CD14-positive monocyte (primary cell): ENCODE measurements at regions not wholly inside any gene's neighbourhood (a gene's known extent, or its start where the extent isn't known, plus 50 kb on each side); places are given as distances from the start of the nearest gene placed in this dataset.

ENCODE experiments used
- DNase-seq, 3 donors: peaks; one replicate each; pipeline ENCODE4 v3.0.0-alpha.2; 2011 to 2022
- H2AFZ ChIP-seq: 2 replicates; pipeline ENCODE4 v1.6.0; 2012; ENCODE audit warnings: mild to moderate bottlenecking, low read depth, low read length, inconsistent platforms; ENCODE audit not compliant: insufficient read depth, poor library complexity, severe bottlenecking
- H3K27ac ChIP-seq, 2 donors: 1 replicate in 1 of 2; 2 replicates in 1 of 2; pipeline ENCODE4 v1.5.1; 2012 to 2013; ENCODE audit warnings: low read length in 2 of 2, control low read depth in 1 of 2, inconsistent platforms in 1 of 2, low read depth in 1 of 2, mild to moderate bottlenecking in 1 of 2
- H3K27me3 ChIP-seq, 2 donors: one replicate each; pipeline versions ENCODE4 v1.6.0 to v1.6.1; 2011 to 2013; ENCODE audit warnings: low read length in 2 of 2; ENCODE audit not compliant: control insufficient read depth in 2 of 2, insufficient read depth in 2 of 2
- H3K36me3 ChIP-seq, 2 donors: replicated peaks in 1 of 2; 1 replicate in 1 of 2; 2 replicates in 1 of 2; pipeline versions ENCODE4 v1.5.1 to v1.6.1; 2012 to 2013; ENCODE audit warnings: low read length in 2 of 2, control low read depth in 1 of 2, inconsistent platforms in 1 of 2, mild to moderate bottlenecking in 1 of 2; ENCODE audit not compliant: insufficient read depth in 2 of 2, control insufficient read depth in 1 of 2
- H3K4me1 ChIP-seq, 2 donors: 1 replicate in 1 of 2; 2 replicates in 1 of 2; pipeline versions ENCODE4 v1.5.1 to v1.6.1; 2012 to 2013; ENCODE audit warnings: low read length in 2 of 2, control low read depth in 1 of 2, inconsistent platforms in 1 of 2, mild to moderate bottlenecking in 1 of 2, moderate library complexity in 1 of 2; ENCODE audit not compliant: insufficient read depth in 2 of 2, control insufficient read depth in 1 of 2
- H3K4me2 ChIP-seq: replicated peaks from 2 replicates; pipeline ENCODE3; 2012; ENCODE audit warnings: low read length, moderate library complexity, mild to moderate bottlenecking; ENCODE audit not compliant: poor library complexity, severe bottlenecking; ENCODE audit errors: extremely low read depth
- H3K4me3 ChIP-seq, 3 experiments: fragments of 200-600 bp in 1 of 3; sonication (generic) in 1 of 3; replicated peaks in 1 of 3; 1 replicate in 2 of 3; 2 replicates in 1 of 3; pipeline ENCODE4 v1.5.1; 2011 to 2013; ENCODE audit warnings: low read length in 3 of 3, mild to moderate bottlenecking in 3 of 3, control low read depth in 2 of 3, low read depth in 2 of 3, inconsistent platforms in 1 of 3, moderate library complexity in 1 of 3
- H3K79me2 ChIP-seq: 2 replicates; pipeline ENCODE4 v1.6.0; 2012; ENCODE audit warnings: mild to moderate bottlenecking, control low read depth, inconsistent platforms, low read length, moderate library complexity; ENCODE audit not compliant: insufficient read depth
- H3K9ac ChIP-seq: 2 replicates; pipeline ENCODE4 v1.6.0; 2017; ENCODE audit warnings: low read length, mild to moderate bottlenecking; ENCODE audit not compliant: insufficient read depth, poor library complexity, severe bottlenecking
- H3K9me3 ChIP-seq, 2 donors: replicated peaks in 1 of 2; 1 replicate in 1 of 2; 2 replicates in 1 of 2; pipeline versions ENCODE4 v1.5.1 to v1.6.1; 2012 to 2013; ENCODE audit warnings: low read length in 2 of 2, control low read depth in 1 of 2; ENCODE audit not compliant: control insufficient read depth in 1 of 2, insufficient read depth in 1 of 2
- H4K20me1 ChIP-seq: 2 replicates; pipeline ENCODE4 v1.6.0; 2012; ENCODE audit warnings: mild to moderate bottlenecking, low read length, control low read depth, moderate library complexity; ENCODE audit not compliant: insufficient read depth
- H3K27ac Mint-ChIP-seq, 7 donors: one replicate each; pipeline ENCODE4 v1.8.0; 2020; ENCODE audit warnings: mild to moderate bottlenecking in 7 of 7, mixed read lengths in 7 of 7, moderate library complexity in 6 of 7, inconsistent platforms in 2 of 7
- H3K27me3 Mint-ChIP-seq, 3 donors: one replicate each; pipeline ENCODE4 v1.8.0; 2021 to 2022; ENCODE audit warnings: low read depth in 3 of 3, mild to moderate bottlenecking in 3 of 3, mixed read lengths in 3 of 3, moderate library complexity in 3 of 3, inconsistent platforms in 1 of 3
- H3K36me3 Mint-ChIP-seq, 2 donors: one replicate each; pipeline ENCODE4 v1.8.0; 2020; ENCODE audit warnings: mixed read lengths in 2 of 2, inconsistent platforms in 1 of 2, mild to moderate bottlenecking in 1 of 2
- H3K4me1 Mint-ChIP-seq: one replicate; pipeline ENCODE4 v1.8.0; 2020; ENCODE audit warnings: mild to moderate bottlenecking, mixed read lengths
- H3K4me3 Mint-ChIP-seq, 2 donors: one replicate each; pipeline ENCODE4 v1.8.0; 2020; ENCODE audit warnings: mild to moderate bottlenecking in 2 of 2, mixed read lengths in 2 of 2, moderate library complexity in 1 of 2
- H3K9me3 Mint-ChIP-seq, 7 donors: one replicate each; pipeline ENCODE4 v1.8.0; 2020 to 2022; ENCODE audit warnings: mixed read lengths in 7 of 7, mild to moderate bottlenecking in 6 of 7, moderate library complexity in 6 of 7, inconsistent platforms in 2 of 7
- WGBS: methylation state at CpG from one replicate; pipeline ENCODE4 v1.1.5; 2013; ENCODE audit warnings: missing lambda C conversion rate; ENCODE audit not compliant: insufficient coverage; 5-methylcytosine and 5-hydroxymethylcytosine counted together
- intact Hi-C, 2 donors: fragments of 100-400 bp; cut with micrococcal nuclease; formaldehyde crosslinking; loops; one replicate each; pipeline versions ENCODE4 v1.15.0 to v1.15.1; 2023
- TF ChIP-seq, protein P1 (sequence below): fragments of 200-600 bp; IDR thresholded peaks from one replicate; pipeline ENCODE4 v1.8.0; 2022; ENCODE audit warnings: antibody characterized with exemption, mild to moderate bottlenecking

DNA sequence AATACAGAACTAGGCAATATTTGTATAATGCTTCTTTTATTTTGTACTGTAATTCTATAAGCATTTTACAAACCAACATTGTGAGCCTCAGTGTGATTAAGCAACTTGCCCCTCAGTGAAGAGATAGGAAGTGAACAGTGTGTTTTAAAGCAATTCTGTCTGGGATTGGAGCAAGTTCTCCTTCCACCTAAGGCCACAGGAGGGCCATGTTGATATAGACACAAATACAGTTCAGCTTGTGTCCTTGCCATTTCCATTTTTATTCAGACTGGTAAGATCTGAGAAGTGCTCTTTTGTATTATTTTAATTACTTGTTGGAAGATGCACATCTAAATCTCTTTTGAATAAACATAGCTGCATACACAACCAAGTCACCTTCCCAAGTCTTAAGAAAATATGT lies 416.3 kb upstream of the COBL start:
- no peak overlapping the region for H3K27ac ChIP-seq
- Mint-ChIP-seq H3K27me3 (no peaks in the 10 kb centered on the region), H3K4me1 (no peaks in the 10 kb centered on the region), H3K36me3 (no peaks in the 10 kb centered on the region), H3K4me3 (no peak overlapping the region), H3K9me3 (peaks cover 5 to 21% (median 8%) of the 10 kb centered on the region in 7 donors), H3K27ac (no peak overlapping the region)
- peaks cover 21 to 43% of the 10 kb centered on the region in 2 donors for H3K9me3 ChIP-seq
- no peak overlapping the region for H2AFZ ChIP-seq
- no peak overlapping the region for H3K4me3 ChIP-seq
- intact Hi-C loops, result no loop called here
- no peaks in the 10 kb centered on the region for H3K4me1 ChIP-seq
- no peaks in the 10 kb centered on the region for H4K20me1 ChIP-seq
- no peak overlapping the region for H3K9ac ChIP-seq
- no peaks in the 10 kb centered on the region for H3K36me3 ChIP-seq
- TF ChIP-seq, protein P1, sequence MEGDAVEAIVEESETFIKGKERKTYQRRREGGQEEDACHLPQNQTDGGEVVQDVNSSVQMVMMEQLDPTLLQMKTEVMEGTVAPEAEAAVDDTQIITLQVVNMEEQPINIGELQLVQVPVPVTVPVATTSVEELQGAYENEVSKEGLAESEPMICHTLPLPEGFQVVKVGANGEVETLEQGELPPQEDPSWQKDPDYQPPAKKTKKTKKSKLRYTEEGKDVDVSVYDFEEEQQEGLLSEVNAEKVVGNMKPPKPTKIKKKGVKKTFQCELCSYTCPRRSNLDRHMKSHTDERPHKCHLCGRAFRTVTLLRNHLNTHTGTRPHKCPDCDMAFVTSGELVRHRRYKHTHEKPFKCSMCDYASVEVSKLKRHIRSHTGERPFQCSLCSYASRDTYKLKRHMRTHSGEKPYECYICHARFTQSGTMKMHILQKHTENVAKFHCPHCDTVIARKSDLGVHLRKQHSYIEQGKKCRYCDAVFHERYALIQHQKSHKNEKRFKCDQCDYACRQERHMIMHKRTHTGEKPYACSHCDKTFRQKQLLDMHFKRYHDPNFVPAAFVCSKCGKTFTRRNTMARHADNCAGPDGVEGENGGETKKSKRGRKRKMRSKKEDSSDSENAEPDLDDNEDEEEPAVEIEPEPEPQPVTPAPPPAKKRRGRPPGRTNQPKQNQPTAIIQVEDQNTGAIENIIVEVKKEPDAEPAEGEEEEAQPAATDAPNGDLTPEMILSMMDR, result no peak
- H3K79me2 ChIP-seq, result no peaks in the 10 kb centered on the region
- no peaks in the 10 kb centered on the region for H3K27me3 ChIP-seq
- no peak for DNase-seq
- no peak overlapping the region for H3K4me2 ChIP-seq

DNA sequence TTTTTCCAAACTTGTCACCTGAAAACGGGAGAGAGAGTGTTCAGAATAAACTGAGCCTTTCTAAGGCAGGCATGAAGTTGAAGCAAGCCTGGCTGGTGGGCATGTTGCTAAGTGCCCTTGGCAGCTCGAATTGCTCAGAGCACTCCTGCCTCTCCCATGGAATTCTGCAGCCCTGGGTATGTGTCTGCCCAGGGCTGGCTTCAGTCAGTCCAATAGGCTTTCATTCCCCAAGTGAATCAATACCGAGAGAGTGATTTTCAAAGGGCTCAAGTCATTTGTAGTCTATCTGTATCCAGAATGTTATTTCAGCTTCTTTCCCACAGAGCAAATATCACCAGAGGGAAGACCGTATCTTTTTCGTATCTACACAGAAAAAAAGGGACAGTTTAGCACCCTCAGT lies 415.5 kb upstream of the COBL start:
- Mint-ChIP-seq H3K4me3 (no peak overlapping the region), H3K36me3 (no peaks in the 10 kb centered on the region), H3K27ac (no peak overlapping the region), H3K27me3 (no peaks in the 10 kb centered on the region), H3K4me1 (no peaks in the 10 kb centered on the region), H3K9me3 (peaks cover 2 to 15% (median 5%) of the 10 kb centered on the region in 7 donors)
- H3K4me3 ChIP-seq, result no peak overlapping the region
- TF ChIP-seq, protein P1, result no peak
- no peak overlapping the region for H3K4me2 ChIP-seq
- no peak overlapping the region for H3K27ac ChIP-seq
- WGBS, result 30% methylated on average over 1 of the region's 5 CpGs
- no peaks in the 10 kb centered on the region for H3K36me3 ChIP-seq
- intact Hi-C loops, result no loop called here
- peaks cover 17 to 35% of the 10 kb centered on the region in 2 donors for H3K9me3 ChIP-seq
- H2AFZ ChIP-seq, result no peak overlapping the region
- no peak for DNase-seq
- H3K79me2 ChIP-seq, result no peaks in the 10 kb centered on the region
- H3K27me3 ChIP-seq, result no peaks in the 10 kb centered on the region
- no peaks in the 10 kb centered on the region for H3K4me1 ChIP-seq
- no peaks in the 10 kb centered on the region for H4K20me1 ChIP-seq
- no peak overlapping the region for H3K9ac ChIP-seq
